ENCODE measurements at regions not wholly inside any gene's neighbourhood (a gene's known extent, or its start where the extent isn't known, plus 50 kb on each side); places are given as distances from the start of the nearest gene placed in this dataset.
A peak's percentile ranks its signal among the peaks of the same experiment; 100 is the strongest.

DNA sequence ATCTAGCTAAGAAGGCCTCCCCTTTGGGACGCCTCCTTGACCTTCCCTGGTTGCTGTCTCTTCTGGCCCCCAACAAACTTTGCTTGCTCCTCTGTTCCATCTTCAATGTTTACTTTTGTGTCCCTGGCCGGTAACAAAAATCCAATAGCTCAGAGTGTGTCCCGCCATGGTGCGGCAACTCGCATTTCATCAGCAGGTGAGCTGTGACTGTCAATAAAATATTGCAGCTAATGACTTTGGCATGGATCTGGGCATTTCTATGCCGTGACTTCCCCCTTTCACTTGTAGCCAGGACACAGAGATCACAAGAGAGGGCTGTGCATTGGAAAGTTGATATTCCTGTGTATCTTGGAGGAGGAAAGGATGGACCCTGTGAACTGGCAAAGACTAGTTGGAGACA lies 317.6 kb downstream of the RPS24 start:
- no peak overlapping the region for H3K9ac ChIP-seq (ENCODE audit: insufficient read length, low read depth)
- no peak for DNase-seq (ENCODE audit: low read depth, low spot score)
- H3K4me1 ChIP-seq (ENCODE audit: insufficient read depth, insufficient read length), result peaks cover 1% of the 10 kb centered on the region
- no peaks in the 10 kb centered on the region for H3K36me3 ChIP-seq (ENCODE audit: insufficient read depth, insufficient read length, low read length)
- no peaks in the 10 kb centered on the region for H3K27me3 ChIP-seq (ENCODE audit: insufficient read depth, insufficient read length)
- TF ChIP-seq ZNF274 (IDR thresholded peaks at IDR 0.05; ENCODE audit: low read depth, low read length) (no peak), YY1 (IDR thresholded peaks at IDR 0.05; ENCODE audit: insufficient read depth, insufficient read length) (no peak), SUZ12 (IDR thresholded peaks at IDR 0.05; ENCODE audit: extremely low read depth, insufficient read depth, insufficient read length) (no peak)
- H3K9me3 ChIP-seq (ENCODE audit: insufficient read depth, low read length), result peaks cover 12% of the 10 kb centered on the region
- H3K4me3 ChIP-seq (ENCODE audit: insufficient read length, low read depth), result no peak overlapping the region

DNA sequence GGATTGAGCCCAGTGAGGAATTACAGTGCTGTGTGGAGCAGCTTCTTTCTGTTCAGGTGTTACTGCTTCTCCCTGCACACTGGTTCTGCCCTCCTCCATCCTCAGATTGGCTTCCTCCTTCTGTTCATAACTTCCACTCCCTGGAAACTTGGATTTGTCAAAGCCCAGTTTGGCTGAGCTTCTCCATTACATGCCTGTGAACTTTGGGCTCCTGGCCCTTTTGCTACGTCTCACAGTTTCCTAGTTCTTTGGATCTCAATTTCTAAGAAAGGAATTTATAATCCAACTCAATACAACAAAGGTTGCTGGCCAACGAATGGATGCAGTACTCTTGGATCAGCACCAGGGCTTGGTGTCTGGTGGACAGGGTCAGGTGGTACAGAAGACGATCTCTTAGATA lies 318.1 kb downstream of the RPS24 start:
- peaks cover 5% of the 10 kb centered on the region for H3K4me1 ChIP-seq (ENCODE audit: insufficient read depth, insufficient read length)
- no peak overlapping the region for H3K9ac ChIP-seq (ENCODE audit: insufficient read length, low read depth)
- H3K27me3 ChIP-seq (ENCODE audit: insufficient read depth, insufficient read length), result no peaks in the 10 kb centered on the region
- no peak for TF ChIP-seq ZNF274 (IDR thresholded peaks at IDR 0.05; ENCODE audit: low read depth, low read length)
- no peak for TF ChIP-seq YY1 (IDR thresholded peaks at IDR 0.05; ENCODE audit: insufficient read depth, insufficient read length)
- no peak overlapping the region for H3K4me3 ChIP-seq (ENCODE audit: insufficient read length, low read depth)
- H3K9me3 ChIP-seq (ENCODE audit: insufficient read depth, low read length), result peaks cover 12% of the 10 kb centered on the region
- no peaks in the 10 kb centered on the region for H3K36me3 ChIP-seq (ENCODE audit: insufficient read depth, insufficient read length, low read length)
- no peak for DNase-seq (ENCODE audit: low read depth, low spot score)

DNA sequence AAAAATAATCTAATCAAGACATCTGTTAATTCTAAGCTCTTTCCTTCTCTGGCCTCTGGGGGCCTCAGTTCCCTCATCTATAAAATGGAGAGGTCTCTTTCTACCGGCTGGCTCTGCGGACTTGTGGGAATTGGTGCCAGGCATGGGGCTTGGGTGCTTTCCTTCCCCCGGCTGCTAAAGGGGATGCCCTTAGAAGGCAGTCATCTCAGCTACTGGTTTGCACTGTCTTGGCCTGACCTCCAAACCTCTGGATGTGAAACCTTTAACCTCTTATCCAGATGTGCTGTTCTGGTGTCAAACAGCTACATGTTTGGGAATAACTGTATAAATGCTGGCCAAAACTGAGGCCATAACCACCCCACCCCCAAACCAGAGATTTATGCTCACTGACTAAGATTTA lies 320.0 kb downstream of the RPS24 start:
- H3K9ac ChIP-seq (ENCODE audit: insufficient read length, low read depth), result no peak overlapping the region
- no peak overlapping the region for H3K4me3 ChIP-seq (ENCODE audit: insufficient read length, low read depth)
- H3K9me3 ChIP-seq (ENCODE audit: insufficient read depth, low read length), result no peaks in the 10 kb centered on the region
- no peaks in the 10 kb centered on the region for H3K36me3 ChIP-seq (ENCODE audit: insufficient read depth, insufficient read length, low read length)
- TF ChIP-seq ZNF274 (IDR thresholded peaks at IDR 0.05; ENCODE audit: low read depth, low read length) (no peak), YY1 (IDR thresholded peaks at IDR 0.05; ENCODE audit: insufficient read depth, insufficient read length) (no peak), SUZ12 (IDR thresholded peaks at IDR 0.05; ENCODE audit: extremely low read depth, insufficient read depth, insufficient read length) (no peak)
- H3K27me3 ChIP-seq (ENCODE audit: insufficient read depth, insufficient read length), result no peaks in the 10 kb centered on the region
- H3K4me1 ChIP-seq (ENCODE audit: insufficient read depth, insufficient read length), result peaks cover 8% of the 10 kb centered on the region
- no peak for DNase-seq (ENCODE audit: low read depth, low spot score)

DNA sequence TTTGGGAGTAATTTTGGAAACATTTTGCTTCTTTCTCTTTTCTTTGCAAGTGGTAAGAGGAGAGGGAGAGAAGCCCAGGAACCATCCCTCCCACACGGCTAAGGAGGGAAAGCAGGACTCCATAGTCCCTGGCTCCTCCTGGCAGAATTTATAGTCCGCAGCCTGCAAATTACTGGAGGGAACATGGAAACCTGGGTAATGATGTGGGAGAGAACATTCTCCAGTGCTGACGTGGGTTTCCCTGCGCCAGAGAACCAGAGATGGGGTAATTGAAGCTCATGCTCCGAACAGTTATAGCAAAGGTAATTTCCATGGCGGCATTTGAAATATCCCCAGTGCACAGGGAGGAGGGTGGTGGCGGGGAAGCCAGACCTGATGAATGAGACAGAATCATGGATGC lies 320.4 kb downstream of the RPS24 start:
- H3K4me3 ChIP-seq (ENCODE audit: insufficient read length, low read depth), result no peak overlapping the region
- H3K9ac ChIP-seq (ENCODE audit: insufficient read length, low read depth), result no peak overlapping the region
- no peaks in the 10 kb centered on the region for H3K9me3 ChIP-seq (ENCODE audit: insufficient read depth, low read length)
- H3K4me1 ChIP-seq (ENCODE audit: insufficient read depth, insufficient read length), result peaks cover 9% of the 10 kb centered on the region
- no peaks in the 10 kb centered on the region for H3K27me3 ChIP-seq (ENCODE audit: insufficient read depth, insufficient read length)
- no peak for DNase-seq (ENCODE audit: low read depth, low spot score)
- no peaks in the 10 kb centered on the region for H3K36me3 ChIP-seq (ENCODE audit: insufficient read depth, insufficient read length, low read length)
- TF ChIP-seq SUZ12 (IDR thresholded peaks at IDR 0.05; ENCODE audit: extremely low read depth, insufficient read depth, insufficient read length) (no peak), YY1 (IDR thresholded peaks at IDR 0.05; ENCODE audit: insufficient read depth, insufficient read length) (no peak), ZNF274 (IDR thresholded peaks at IDR 0.05; ENCODE audit: low read depth, low read length) (no peak)

DNA sequence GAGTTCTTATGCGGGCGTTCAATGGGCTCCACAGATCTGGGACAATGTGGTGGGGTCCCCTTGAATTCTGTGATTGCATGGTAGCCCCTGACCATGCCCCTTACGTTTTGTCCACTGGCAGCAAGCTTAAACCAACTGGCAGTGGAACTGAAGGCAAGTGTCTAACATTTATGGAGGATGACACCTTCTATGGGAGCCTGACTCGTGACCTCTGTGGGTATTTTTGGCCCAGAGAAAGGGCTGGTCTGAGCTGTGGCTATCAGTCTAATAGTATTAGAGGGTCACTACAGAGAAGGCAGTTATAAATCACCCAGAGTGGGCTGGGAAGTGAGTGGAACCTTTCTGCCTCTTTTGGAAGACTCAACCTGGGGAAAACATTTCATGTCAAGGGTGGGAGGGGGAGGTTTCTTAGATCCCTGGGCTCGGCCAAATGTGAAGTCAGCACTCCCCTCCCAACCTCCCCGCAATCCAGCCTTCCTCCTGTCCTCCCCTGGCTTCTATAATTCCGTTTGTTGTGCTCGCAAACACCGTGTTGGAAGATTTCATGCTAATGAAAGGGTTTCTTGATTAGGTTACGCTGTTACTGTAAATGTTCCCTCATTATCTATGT lies 322.7 kb downstream of the RPS24 start:
- Histone ChIP-seq H3K9ac (ENCODE audit: insufficient read length, low read depth) (no peak overlapping the region), H3K27me3 (ENCODE audit: insufficient read depth, insufficient read length) (no peaks in the 10 kb centered on the region), H3K4me3 (ENCODE audit: insufficient read length, low read depth) (no peak overlapping the region), H3K9me3 (ENCODE audit: insufficient read depth, low read length) (no peaks in the 10 kb centered on the region), H3K36me3 (ENCODE audit: insufficient read depth, insufficient read length, low read length) (no peaks in the 10 kb centered on the region), H3K4me1 (ENCODE audit: insufficient read depth, insufficient read length) (peaks cover 19% of the 10 kb centered on the region)
- TF ChIP-seq YY1 (IDR thresholded peaks at IDR 0.05; ENCODE audit: insufficient read depth, insufficient read length) (no peak), SUZ12 (IDR thresholded peaks at IDR 0.05; ENCODE audit: extremely low read depth, insufficient read depth, insufficient read length) (no peak), ZNF274 (IDR thresholded peaks at IDR 0.05; ENCODE audit: low read depth, low read length) (no peak)
- no peak for DNase-seq (ENCODE audit: low read depth, low spot score)

DNA sequence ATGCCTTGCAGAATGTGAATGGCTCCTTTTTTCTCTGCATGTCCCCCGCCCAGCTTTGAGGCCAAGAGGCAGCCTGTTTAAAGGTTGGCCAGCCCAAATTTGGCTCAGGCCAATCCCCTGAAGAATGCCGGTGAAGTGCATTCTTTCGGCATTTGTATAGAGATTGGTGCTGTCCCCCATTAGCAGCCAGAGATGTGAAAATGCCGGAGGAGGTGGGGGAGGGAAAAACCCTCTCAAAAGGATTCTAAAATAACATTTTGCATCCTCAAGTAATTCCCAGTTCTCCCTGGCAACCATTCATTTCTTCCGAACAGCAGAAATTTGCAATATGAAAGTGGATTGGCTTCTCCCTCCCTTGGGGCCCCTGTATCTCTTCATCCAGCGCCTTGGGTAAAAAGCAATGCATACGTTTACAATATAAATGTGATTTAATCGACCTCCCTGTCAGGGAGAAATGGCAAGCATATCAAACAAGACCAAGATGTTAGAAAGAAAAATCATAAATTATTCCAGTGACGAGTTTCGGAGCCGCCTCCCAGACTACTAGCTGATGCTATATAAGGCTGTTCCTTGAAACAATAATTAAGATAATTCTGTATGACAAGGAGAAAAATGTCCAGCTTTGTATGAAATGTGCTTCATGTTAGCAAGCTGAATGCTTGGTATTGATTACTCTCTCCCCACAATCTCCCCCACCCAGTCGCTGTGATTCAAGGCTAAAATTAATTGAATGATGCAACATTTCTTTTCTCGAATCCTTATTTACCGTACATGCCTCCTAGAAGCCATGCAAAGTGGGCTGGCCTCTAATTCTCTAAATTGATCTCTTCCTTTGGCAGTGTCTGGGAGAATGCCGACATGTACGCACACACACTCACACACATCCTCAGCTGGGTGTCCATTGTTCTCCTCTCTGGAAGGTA lies 323.7 kb downstream of the RPS24 start:
- Histone ChIP-seq H3K9me3 (ENCODE audit: insufficient read depth, low read length) (no peaks in the 10 kb centered on the region), H3K4me1 (ENCODE audit: insufficient read depth, insufficient read length) (peaks cover 19% of the 10 kb centered on the region), H3K9ac (ENCODE audit: insufficient read length, low read depth) (no peak overlapping the region), H3K36me3 (ENCODE audit: insufficient read depth, insufficient read length, low read length) (no peaks in the 10 kb centered on the region), H3K4me3 (ENCODE audit: insufficient read length, low read depth) (no peak overlapping the region), H3K27me3 (ENCODE audit: insufficient read depth, insufficient read length) (no peaks in the 10 kb centered on the region)
- peak; percentile 87 for DNase-seq (ENCODE audit: low read depth, low spot score)
- no peak for TF ChIP-seq ZNF274 (IDR thresholded peaks at IDR 0.05; ENCODE audit: low read depth, low read length)
- TF ChIP-seq YY1 (IDR thresholded peaks at IDR 0.05; ENCODE audit: insufficient read depth, insufficient read length), result no peak
- TF ChIP-seq SUZ12 (IDR thresholded peaks at IDR 0.05; ENCODE audit: extremely low read depth, insufficient read depth, insufficient read length), result no peak

DNA sequence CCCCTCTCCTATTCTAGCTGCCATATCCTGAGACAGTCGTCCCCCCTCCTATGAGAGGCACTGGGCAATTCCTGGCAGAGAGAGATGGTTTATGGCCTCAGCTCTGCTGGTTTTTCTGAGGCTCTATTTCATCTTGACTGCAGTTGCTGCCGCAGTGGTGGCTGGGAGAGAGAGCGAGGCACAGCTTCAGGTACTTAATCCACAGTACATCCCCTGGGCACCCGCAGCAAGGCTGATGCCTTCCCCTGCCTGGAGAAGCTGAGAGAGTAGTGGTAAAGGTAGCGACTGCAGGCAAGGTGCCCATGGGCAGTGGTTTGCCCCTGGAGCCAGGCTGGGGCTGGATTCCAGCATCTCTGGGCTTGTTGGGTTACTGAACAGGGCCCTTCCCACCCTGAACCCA lies 324.7 kb downstream of the RPS24 start:
- no peaks in the 10 kb centered on the region for H3K36me3 ChIP-seq (ENCODE audit: insufficient read depth, insufficient read length, low read length)
- TF ChIP-seq YY1 (IDR thresholded peaks at IDR 0.05; ENCODE audit: insufficient read depth, insufficient read length), result no peak
- TF ChIP-seq ZNF274 (IDR thresholded peaks at IDR 0.05; ENCODE audit: low read depth, low read length), result no peak
- TF ChIP-seq SUZ12 (IDR thresholded peaks at IDR 0.05; ENCODE audit: extremely low read depth, insufficient read depth, insufficient read length), result no peak
- no peaks in the 10 kb centered on the region for H3K9me3 ChIP-seq (ENCODE audit: insufficient read depth, low read length)
- no peak overlapping the region for H3K9ac ChIP-seq (ENCODE audit: insufficient read length, low read depth)
- H3K4me1 ChIP-seq (ENCODE audit: insufficient read depth, insufficient read length), result peaks cover 24% of the 10 kb centered on the region
- DNase-seq (ENCODE audit: low read depth, low spot score), result no peak
- H3K4me3 ChIP-seq (ENCODE audit: insufficient read length, low read depth), result no peak overlapping the region
- no peaks in the 10 kb centered on the region for H3K27me3 ChIP-seq (ENCODE audit: insufficient read depth, insufficient read length)
